ENCODE measurements at regions not wholly inside any gene's neighbourhood (a gene's known extent, or its start where the extent isn't known, plus 50 kb on each side); places are given as distances from the start of the nearest gene placed in this dataset.
A peak's percentile ranks its signal among the peaks of the same experiment; 100 is the strongest.

- 90 to 100% (median 98%) methylated on average over 2 of the region's 2 CpGs for WGBS, 3 donors
- Histone ChIP-seq H3K9me3 (no peaks in the 10 kb centered on the region), H3K27ac (no peak overlapping the region), H3K36me3 (no peaks in the 10 kb centered on the region), H3K4me1 (ENCODE audit: insufficient read depth) (no peaks in the 10 kb centered on the region), H3K27me3 (no peaks in the 10 kb centered on the region), H3K4me3 (no peak overlapping the region)
- DNase-seq: no peak
- intact Hi-C loops (cut with DNase I): no loop called here
- no peak for TF ChIP-seq POLR2A (IDR thresholded peaks at IDR 0.05)
- no peak for TF ChIP-seq EP300 (IDR thresholded peaks at IDR 0.05)
- no peak for TF ChIP-seq CTCF (IDR thresholded peaks at IDR 0.05)
Measured at GRCh38 chr9:108188482-108188881, 667.3 kb downstream of the ACTL7B start.

- H3K4me1 ChIP-seq (ENCODE audit: insufficient read depth): no peaks in the 10 kb centered on the region
- no peak for TF ChIP-seq POLR2A (IDR thresholded peaks at IDR 0.05)
- TF ChIP-seq EP300 (IDR thresholded peaks at IDR 0.05): no peak
- TF ChIP-seq CTCF (IDR thresholded peaks at IDR 0.05): no peak
- intact Hi-C loops (cut with DNase I): no loop called here
- H3K27ac ChIP-seq: no peak overlapping the region
- H3K27me3 ChIP-seq: no peaks in the 10 kb centered on the region
- DNase-seq: peak; percentile 13 to 65 (median 38)
- no peak overlapping the region for H3K4me3 ChIP-seq
- H3K36me3 ChIP-seq: no peaks in the 10 kb centered on the region
- 66 to 72% (median 72%) methylated on average over 3 of the region's 3 CpGs for WGBS, 3 donors
- H3K9me3 ChIP-seq: no peaks in the 10 kb centered on the region
Measured at GRCh38 chr9:108186642-108187395, 669.0 kb downstream of the ACTL7B start.

GRCh38 chr9:108185613-108186012 is 670.2 kb downstream of the ACTL7B start:
- TF ChIP-seq CTCF (IDR thresholded peaks at IDR 0.05): no peak
- H3K27me3 ChIP-seq: no peaks in the 10 kb centered on the region
- H3K9me3 ChIP-seq: no peaks in the 10 kb centered on the region
- no peaks in the 10 kb centered on the region for H3K4me1 ChIP-seq (ENCODE audit: insufficient read depth)
- no peak overlapping the region for H3K4me3 ChIP-seq
- H3K27ac ChIP-seq: no peak overlapping the region
- 93 to 96% (median 94%) methylated on average over 5 of the region's 5 CpGs for WGBS, 3 donors
- H3K36me3 ChIP-seq: no peaks in the 10 kb centered on the region
- no peak for DNase-seq
- intact Hi-C loops (cut with DNase I): no loop called here

GRCh38 chr9:108184941-108185340 is 670.8 kb downstream of the ACTL7B start:
- H3K4me1 ChIP-seq (ENCODE audit: insufficient read depth): no peaks in the 10 kb centered on the region
- H3K27me3 ChIP-seq: no peaks in the 10 kb centered on the region
- no peaks in the 10 kb centered on the region for H3K36me3 ChIP-seq
- no peak for DNase-seq
- H3K4me3 ChIP-seq: no peak overlapping the region
- TF ChIP-seq CTCF (IDR thresholded peaks at IDR 0.05): no peak
- no peak for TF ChIP-seq EP300 (IDR thresholded peaks at IDR 0.05)
- no peak for TF ChIP-seq POLR2A (IDR thresholded peaks at IDR 0.05)
- intact Hi-C loops (cut with DNase I): no loop called here
- H3K27ac ChIP-seq: no peak overlapping the region
- WGBS, 3 donors: 62 to 89% (median 84%) methylated on average over 3 of the region's 3 CpGs
- no peaks in the 10 kb centered on the region for H3K9me3 ChIP-seq
